Kidney (tissue), 13 donors: ENCODE measurements at regions not wholly inside any gene's neighbourhood (a gene's known extent, or its start where the extent isn't known, plus 50 kb on each side); places are given as distances from the start of the nearest gene placed in this dataset.

Experiments used
- DNase-seq, 5 donors: peaks; one replicate each; pipeline ENCODE4 v3.0.0-alpha.2; 2013 to 2020
- FAIRE-seq: peaks from 2 replicates; lab custom pipeline; 2012; peaks lifted over from hg19 to GRCh38; lab: Jason Lieb, UNC
- H3K27ac ChIP-seq, 2 donors: one replicate each; pipeline ENCODE4 v1.7.0; 2013; ENCODE audit warnings: low read depth in 2 of 2, low read length in 2 of 2, inconsistent platforms in 1 of 2
- H3K27me3 ChIP-seq: one replicate; pipeline ENCODE4 v1.7.1; 2013; ENCODE audit warnings: low read length, inconsistent platforms; ENCODE audit not compliant: control insufficient read depth, insufficient read depth
- H3K36me3 ChIP-seq, 3 donors: one replicate each; pipeline versions ENCODE4 v1.7.0 to v1.7.1; 2013; ENCODE audit warnings: low read length in 3 of 3, control low read depth in 1 of 3, inconsistent platforms in 1 of 3; ENCODE audit not compliant: insufficient read depth in 3 of 3, control insufficient read depth in 2 of 3
- H3K4me1 ChIP-seq, 3 donors: one replicate each; pipeline versions ENCODE4 v1.7.0 to v1.7.1; 2013; ENCODE audit warnings: low read length in 3 of 3, inconsistent platforms in 1 of 3, low read depth in 1 of 3; ENCODE audit not compliant: control insufficient read depth in 2 of 3, insufficient read depth in 2 of 3
- H3K4me3 ChIP-seq, 3 donors: one replicate each; pipeline versions ENCODE4 v1.7.0 to v1.8.1; 2013; ENCODE audit warnings: low read length in 3 of 3, control low read depth in 1 of 3, inconsistent platforms in 1 of 3
- H3K9ac ChIP-seq, 3 donors: one replicate each; pipeline versions ENCODE4 v1.7.0 to v1.7.1; 2013; ENCODE audit warnings: low read length in 3 of 3, control low read depth in 1 of 3, inconsistent platforms in 1 of 3
- H3K9me3 ChIP-seq, 3 donors: one replicate each; pipeline versions ENCODE4 v1.7.0 to v1.7.1; 2013; ENCODE audit warnings: low read length in 3 of 3, control low read depth in 1 of 3, inconsistent platforms in 1 of 3; ENCODE audit not compliant: control insufficient read depth in 2 of 3, insufficient read depth in 1 of 3
- intact Hi-C: fragments of 100-400 bp; cut with DNase I; formaldehyde crosslinking; loops from one replicate; pipeline ENCODE4 v1.11.1; 2022
- TF ChIP-seq, protein P1 (sequence below): IDR thresholded peaks from 3 replicates; pipeline ENCODE4 v1.5.1; 2012; ENCODE audit warnings: mild to moderate bottlenecking, moderate library complexity, borderline replicate concordance; ENCODE audit not compliant: insufficient read depth; ENCODE audit errors: extremely low read depth
- donor health status: control.
- donor health status: control.
- donor health status: control.
- donor health status: control.
- donor health status: control.
- donor health status: DM: yes; HTN: yes; CAD: no.
- donor health status: Normal renal cell carcinoma (clear cell type).

DNA sequence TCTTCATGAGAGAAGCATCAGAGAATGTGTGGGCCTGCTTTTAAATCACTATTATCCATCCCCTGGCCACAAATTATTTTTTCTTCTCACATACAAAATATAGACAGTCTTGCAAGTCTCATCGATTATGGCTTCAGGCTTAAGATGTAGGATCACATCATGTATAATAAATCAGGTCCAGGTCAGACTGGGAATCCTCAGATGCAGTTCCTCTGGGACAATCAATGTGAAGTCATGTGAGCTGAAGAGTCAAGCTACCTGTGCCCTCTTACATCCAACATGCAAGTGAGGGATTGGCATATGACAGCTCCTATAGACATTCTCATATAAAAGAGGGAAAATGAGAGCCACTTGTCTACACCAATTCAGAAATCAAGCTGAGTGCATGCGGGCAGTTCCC lies 631.8 kb downstream of the PTPRU start:
- H3K9ac ChIP-seq, result no peak overlapping the region
- no peaks in the 10 kb centered on the region for H3K9me3 ChIP-seq
- H3K4me3 ChIP-seq, result no peak overlapping the region
- intact Hi-C loops, result no loop called here
- no peaks in the 10 kb centered on the region for H3K36me3 ChIP-seq
- H3K4me1 ChIP-seq, result no peaks in the 10 kb centered on the region
- DNase-seq, result no peak
- no peak overlapping the region for H3K27ac ChIP-seq
- TF ChIP-seq, protein P1, sequence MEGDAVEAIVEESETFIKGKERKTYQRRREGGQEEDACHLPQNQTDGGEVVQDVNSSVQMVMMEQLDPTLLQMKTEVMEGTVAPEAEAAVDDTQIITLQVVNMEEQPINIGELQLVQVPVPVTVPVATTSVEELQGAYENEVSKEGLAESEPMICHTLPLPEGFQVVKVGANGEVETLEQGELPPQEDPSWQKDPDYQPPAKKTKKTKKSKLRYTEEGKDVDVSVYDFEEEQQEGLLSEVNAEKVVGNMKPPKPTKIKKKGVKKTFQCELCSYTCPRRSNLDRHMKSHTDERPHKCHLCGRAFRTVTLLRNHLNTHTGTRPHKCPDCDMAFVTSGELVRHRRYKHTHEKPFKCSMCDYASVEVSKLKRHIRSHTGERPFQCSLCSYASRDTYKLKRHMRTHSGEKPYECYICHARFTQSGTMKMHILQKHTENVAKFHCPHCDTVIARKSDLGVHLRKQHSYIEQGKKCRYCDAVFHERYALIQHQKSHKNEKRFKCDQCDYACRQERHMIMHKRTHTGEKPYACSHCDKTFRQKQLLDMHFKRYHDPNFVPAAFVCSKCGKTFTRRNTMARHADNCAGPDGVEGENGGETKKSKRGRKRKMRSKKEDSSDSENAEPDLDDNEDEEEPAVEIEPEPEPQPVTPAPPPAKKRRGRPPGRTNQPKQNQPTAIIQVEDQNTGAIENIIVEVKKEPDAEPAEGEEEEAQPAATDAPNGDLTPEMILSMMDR, result no peak
- H3K27me3 ChIP-seq, result no peaks in the 10 kb centered on the region
- no peak for FAIRE-seq

DNA sequence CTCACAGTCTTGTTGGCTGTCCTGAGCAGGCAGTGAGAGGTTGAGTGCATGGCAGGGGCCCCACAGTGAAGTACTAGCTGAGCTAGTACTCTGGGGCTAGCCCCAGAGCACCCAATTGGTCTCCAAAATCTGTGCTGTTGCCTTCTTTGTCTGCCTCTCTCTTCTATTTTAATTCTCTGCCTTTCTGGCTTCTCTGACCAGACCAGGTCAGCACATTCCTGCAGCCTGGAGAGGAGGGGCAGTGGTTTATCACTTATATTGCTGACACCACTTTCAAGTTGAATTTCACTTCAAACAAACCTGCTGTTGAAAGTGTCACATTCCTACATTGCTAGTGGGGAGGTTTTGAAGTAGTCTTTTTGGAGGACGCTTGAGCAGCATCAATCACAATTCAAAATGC lies 628.7 kb downstream of the PTPRU start:
- H3K36me3 ChIP-seq, result no peaks in the 10 kb centered on the region
- no peaks in the 10 kb centered on the region for H3K27me3 ChIP-seq
- peaks cover 0 to 6% (median 0%) of the 10 kb centered on the region in 3 donors for H3K9me3 ChIP-seq
- TF ChIP-seq, protein P1, result no peak
- intact Hi-C loops, result no loop called here
- no peak overlapping the region for H3K9ac ChIP-seq
- H3K27ac ChIP-seq, result no peak overlapping the region
- peak in 3 of 5 donors; percentile 40 to 67 (median 49) for DNase-seq
- H3K4me1 ChIP-seq, result no peaks in the 10 kb centered on the region
- no peak for FAIRE-seq
- no peak overlapping the region for H3K4me3 ChIP-seq

DNA sequence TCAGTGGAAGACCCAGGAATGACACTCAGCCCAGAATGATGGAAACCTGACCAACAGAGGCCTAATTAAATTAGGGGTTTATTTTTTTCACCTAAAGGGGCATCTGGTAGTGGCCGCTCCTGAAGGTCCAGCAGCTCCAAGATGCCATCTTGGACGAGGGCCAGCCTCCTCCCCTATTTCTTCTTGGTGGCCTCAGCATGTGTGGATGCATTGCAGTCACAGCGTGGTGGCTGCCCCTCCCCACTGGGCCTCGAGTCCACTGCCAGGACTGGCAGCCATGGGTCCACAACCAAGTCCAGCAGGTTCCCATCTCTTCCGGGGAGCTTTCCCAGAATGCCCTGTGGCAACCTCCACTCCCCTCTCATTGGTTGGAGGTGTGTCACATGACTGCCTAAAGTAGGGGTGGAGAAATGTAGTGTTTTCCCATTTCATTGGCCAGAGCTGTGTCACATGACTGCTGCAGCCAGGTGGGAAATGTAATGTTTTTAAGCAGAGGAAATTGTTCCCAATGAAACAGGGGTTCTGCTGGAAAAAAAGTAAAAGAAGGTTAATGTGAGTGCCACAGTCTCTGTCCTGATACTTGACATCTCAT lies 628.2 kb downstream of the PTPRU start:
- Histone ChIP-seq H3K27me3 (no peaks in the 10 kb centered on the region), H3K36me3 (no peaks in the 10 kb centered on the region), H3K9ac (no peak overlapping the region), H3K9me3 (peaks cover 0 to 6% (median 0%) of the 10 kb centered on the region in 3 donors), H3K27ac (no peak overlapping the region), H3K4me3 (no peak overlapping the region), H3K4me1 (no peaks in the 10 kb centered on the region)
- TF ChIP-seq, protein P1, result no peak
- no peak for FAIRE-seq
- intact Hi-C loops, result no loop called here
- DNase-seq, result no peak

DNA sequence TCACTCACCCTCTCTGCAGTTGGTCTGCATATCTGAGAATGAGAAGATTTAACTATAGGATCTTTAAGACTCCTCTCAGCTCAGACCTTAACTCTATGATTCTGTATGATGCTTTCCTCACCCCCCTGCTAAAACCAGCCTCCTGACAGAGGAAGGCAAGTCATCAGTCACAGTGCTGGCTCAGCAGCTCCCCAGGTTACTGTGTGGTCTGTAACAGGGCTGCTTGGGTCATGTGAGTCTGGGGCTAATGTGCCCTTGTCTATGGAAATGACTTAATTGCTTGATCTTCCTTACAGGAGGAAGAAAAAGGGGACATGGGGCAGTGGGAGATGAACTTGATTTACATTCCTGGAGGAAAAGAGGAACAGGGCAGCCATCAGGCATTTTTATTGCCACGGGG lies 625.6 kb downstream of the PTPRU start:
- Histone ChIP-seq H3K36me3 (no peaks in the 10 kb centered on the region), H3K4me1 (no peaks in the 10 kb centered on the region), H3K27ac (no peak overlapping the region), H3K9ac (no peak overlapping the region), H3K9me3 (peaks cover 0 to 6% (median 0%) of the 10 kb centered on the region in 3 donors), H3K27me3 (no peaks in the 10 kb centered on the region), H3K4me3 (no peak overlapping the region)
- FAIRE-seq, result no peak
- DNase-seq, result no peak
- intact Hi-C loops, result no loop called here
- TF ChIP-seq, protein P1, result no peak
